ENCODE measurements at regions not wholly inside any gene's neighbourhood (a gene's known extent, or its start where the extent isn't known, plus 50 kb on each side); places are given as distances from the start of the nearest gene placed in this dataset.

GRCh38 chr4:81860111-81860510 lies 388.4 kb upstream of the RASGEF1B start:
- no peak for DNase-seq

- DNase-seq, result no peak
These were observed 382.7 kb upstream of the RASGEF1B start for GRCh38 chr4:81854406-81854805.

- DNase-seq, result no peak
These were observed 380.5 kb upstream of the RASGEF1B start for GRCh38 chr4:81852031-81852715.

GRCh38 chr4:81850701-81851100 lies 379.0 kb upstream of the RASGEF1B start:
- no peak for DNase-seq

GRCh38 chr4:81845761-81846160 lies 374.1 kb upstream of the RASGEF1B start:
- no peak for DNase-seq

- DNase-seq, result no peak
These were observed 373.6 kb upstream of the RASGEF1B start for GRCh38 chr4:81845273-81845672.

- peak; percentile 89 for DNase-seq
These were observed 373.0 kb upstream of the RASGEF1B start for GRCh38 chr4:81844717-81845116.

- no peak for DNase-seq
These were observed 367.8 kb upstream of the RASGEF1B start for GRCh38 chr4:81839347-81840042.

GRCh38 chr4:81838586-81838985 lies 366.9 kb upstream of the RASGEF1B start:
- DNase-seq, result no peak

GRCh38 chr4:81836716-81837115 lies 365.0 kb upstream of the RASGEF1B start:
- DNase-seq, result no peak

GRCh38 chr4:81833576-81833975 lies 361.9 kb upstream of the RASGEF1B start:
- no peak for DNase-seq

GRCh38 chr4:81828991-81829390 lies 357.3 kb upstream of the RASGEF1B start:
- DNase-seq, result no peak

GRCh38 chr4:81827577-81828202 lies 356.0 kb upstream of the RASGEF1B start:
- peak; percentile 25 for DNase-seq

GRCh38 chr4:81826817-81827424 lies 355.2 kb upstream of the RASGEF1B start:
- DNase-seq, result no peak

GRCh38 chr4:81826335-81826734 lies 354.6 kb upstream of the RASGEF1B start:
- peak; percentile 18 for DNase-seq

GRCh38 chr4:81818385-81818920 lies 346.7 kb upstream of the RASGEF1B start:
- DNase-seq, result no peak

GRCh38 chr4:81816031-81816761 lies 344.5 kb upstream of the RASGEF1B start:
- no peak for DNase-seq

- DNase-seq, result peak; percentile 49
These were observed 343.4 kb upstream of the RASGEF1B start for GRCh38 chr4:81814987-81815541.

GRCh38 chr4:81811562-81812293 lies 340.0 kb upstream of the RASGEF1B start:
- no peak for DNase-seq

- no peak for DNase-seq
These were observed 336.4 kb upstream of the RASGEF1B start for GRCh38 chr4:81808011-81808672.

GRCh38 chr4:81807386-81807785 lies 335.7 kb upstream of the RASGEF1B start:
- no peak for DNase-seq

Measured in inflammatory macrophage treated with lipopolysaccharide for 4 hours (primary cell).